CD4-positive, alpha-beta T cell (primary cell): ENCODE measurements at regions not wholly inside any gene's neighbourhood (a gene's known extent, or its start where the extent isn't known, plus 50 kb on each side); places are given as distances from the start of the nearest gene placed in this dataset.

Source experiments
- ATAC-seq: fragments of 200-7000 bp; cut with Tn5 transposase; one replicate; pipeline ENCODE4 v1.10.0; 2022; ENCODE audit warnings: mild to moderate bottlenecking; ENCODE audit not compliant: poor library complexity
- CTCF ChIA-PET: fragments of 350-600 bp; sonication (Branson Sonifier 250); formaldehyde crosslinking; loops from one replicate; lab custom pipeline; 2021; ENCODE audit warnings: antibody characterized with exemption, inconsistent platforms; lab: Charles Lee
- POLR2A ChIA-PET: fragments of 350-600 bp; sonication (Branson Sonifier 250); formaldehyde crosslinking; loops from one replicate; lab custom pipeline; 2021; ENCODE audit warnings: antibody characterized with exemption, inconsistent platforms; lab: Charles Lee
- DNase-seq, 14 experiments: peaks; one replicate each; pipeline ENCODE4 v3.0.0-alpha.2; 2013 to 2020; ENCODE audit warnings: mixed read lengths in 2 of 14
- H3K27ac ChIP-seq, 2 donors: one replicate each; pipeline versions ENCODE4 v1.5.1 to v1.7.0; 2013; ENCODE audit warnings: low read length in 2 of 2, low read depth in 1 of 2, mild to moderate bottlenecking in 1 of 2
- H3K27me3 ChIP-seq, 2 experiments: 1 replicate in 1 of 2; 2 replicates in 1 of 2; pipeline versions ENCODE4 v1.6.1 to v1.7.0; 2013; ENCODE audit warnings: low read length in 2 of 2, control low read depth in 1 of 2, mild to moderate bottlenecking in 1 of 2, moderate library complexity in 1 of 2; ENCODE audit not compliant: insufficient read depth in 2 of 2, control insufficient read depth in 1 of 2
- H3K36me3 ChIP-seq: one replicate; pipeline ENCODE4 v1.6.1; 2013; ENCODE audit warnings: low read length, control low read depth; ENCODE audit not compliant: insufficient read depth
- H3K4me1 ChIP-seq: one replicate; pipeline ENCODE4 v1.6.1; 2013; ENCODE audit warnings: low read length, control low read depth; ENCODE audit not compliant: insufficient read depth
- H3K4me3 ChIP-seq: one replicate; pipeline ENCODE4 v1.5.1; 2013; ENCODE audit warnings: mild to moderate bottlenecking, low read length, moderate library complexity
- H3K9me3 ChIP-seq, 2 experiments: 1 replicate in 1 of 2; 2 replicates in 1 of 2; pipeline versions ENCODE4 v1.6.1 to v1.7.0; 2013; ENCODE audit warnings: low read length in 2 of 2, mild to moderate bottlenecking in 2 of 2, control low read depth in 1 of 2, moderate library complexity in 1 of 2; ENCODE audit not compliant: control insufficient read depth in 1 of 2, insufficient read depth in 1 of 2
- H3K27ac Mint-ChIP-seq: one replicate; pipeline ENCODE4 v1.8.0; 2020; ENCODE audit warnings: mixed read lengths
- H3K27me3 Mint-ChIP-seq: one replicate; pipeline ENCODE4 v1.8.0; 2021; ENCODE audit warnings: mixed read lengths
- H3K36me3 Mint-ChIP-seq: one replicate; pipeline ENCODE4 v1.8.0; 2021; ENCODE audit warnings: low read depth, mixed read lengths
- H3K4me1 Mint-ChIP-seq: one replicate; pipeline ENCODE4 v1.8.0; 2021; ENCODE audit warnings: low read depth, mixed read lengths
- H3K4me3 Mint-ChIP-seq: one replicate; pipeline ENCODE4 v1.8.0; 2020; ENCODE audit warnings: mild to moderate bottlenecking, mixed read lengths
- H3K9me3 Mint-ChIP-seq: one replicate; pipeline ENCODE4 v1.8.0; 2020; ENCODE audit warnings: mixed read lengths
- intact Hi-C, 2 experiments: fragments of 100-400 bp; cut with DNase I in 1 of 2; cut with micrococcal nuclease in 1 of 2; formaldehyde crosslinking; loops; one replicate each; pipeline versions ENCODE4 v1.15.1 to v1.9.0; 2023 to 2025; cut with DNase I, micrococcal nuclease
- TF ChIP-seq, protein P1 (sequence below): fragments of 200-600 bp; IDR thresholded peaks from one replicate; pipeline ENCODE4 v1.8.0; 2022; ENCODE audit warnings: antibody characterized with exemption, mild to moderate bottlenecking

DNA sequence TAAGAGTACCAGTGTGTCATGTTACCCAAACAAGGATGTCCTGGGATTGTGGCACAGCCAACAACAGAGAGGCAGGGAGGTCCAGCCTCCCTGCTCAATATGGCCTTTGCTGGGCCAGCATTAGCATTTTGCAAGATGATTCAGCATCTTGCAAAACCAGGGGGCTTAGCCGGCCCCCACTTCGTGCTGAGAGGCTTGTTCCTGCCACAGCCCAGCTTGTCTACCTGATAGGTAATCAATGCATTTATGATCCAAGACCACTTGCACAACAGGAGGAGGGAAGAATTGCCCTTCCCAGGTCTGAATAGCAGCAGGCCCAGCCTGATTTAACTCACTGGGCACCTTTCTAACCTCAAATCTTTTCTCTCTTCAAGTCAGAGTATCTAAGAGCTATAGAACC is 189.0 kb upstream of the SYT13 start:
- ATAC-seq (no peak), DNase-seq (no peak)
- Histone ChIP-seq H3K36me3 (no peaks in the 10 kb centered on the region), H3K27me3 (no peaks in the 10 kb centered on the region), H3K27ac (no peak overlapping the region), H3K9me3 (no peaks in the 10 kb centered on the region), H3K4me3 (no peak overlapping the region), H3K4me1 (no peaks in the 10 kb centered on the region)
- Mint-ChIP-seq H3K27me3 (peaks cover 14% of the 10 kb centered on the region), H3K27ac (no peak overlapping the region), H3K4me3 (no peak overlapping the region), H3K9me3 (no peaks in the 10 kb centered on the region), H3K36me3 (no peaks in the 10 kb centered on the region), H3K4me1 (no peaks in the 10 kb centered on the region)
- intact Hi-C loops: no loop called here
- POLR2A ChIA-PET: no interaction called here
- CTCF ChIA-PET: no interaction called here
- TF ChIP-seq, protein P1, sequence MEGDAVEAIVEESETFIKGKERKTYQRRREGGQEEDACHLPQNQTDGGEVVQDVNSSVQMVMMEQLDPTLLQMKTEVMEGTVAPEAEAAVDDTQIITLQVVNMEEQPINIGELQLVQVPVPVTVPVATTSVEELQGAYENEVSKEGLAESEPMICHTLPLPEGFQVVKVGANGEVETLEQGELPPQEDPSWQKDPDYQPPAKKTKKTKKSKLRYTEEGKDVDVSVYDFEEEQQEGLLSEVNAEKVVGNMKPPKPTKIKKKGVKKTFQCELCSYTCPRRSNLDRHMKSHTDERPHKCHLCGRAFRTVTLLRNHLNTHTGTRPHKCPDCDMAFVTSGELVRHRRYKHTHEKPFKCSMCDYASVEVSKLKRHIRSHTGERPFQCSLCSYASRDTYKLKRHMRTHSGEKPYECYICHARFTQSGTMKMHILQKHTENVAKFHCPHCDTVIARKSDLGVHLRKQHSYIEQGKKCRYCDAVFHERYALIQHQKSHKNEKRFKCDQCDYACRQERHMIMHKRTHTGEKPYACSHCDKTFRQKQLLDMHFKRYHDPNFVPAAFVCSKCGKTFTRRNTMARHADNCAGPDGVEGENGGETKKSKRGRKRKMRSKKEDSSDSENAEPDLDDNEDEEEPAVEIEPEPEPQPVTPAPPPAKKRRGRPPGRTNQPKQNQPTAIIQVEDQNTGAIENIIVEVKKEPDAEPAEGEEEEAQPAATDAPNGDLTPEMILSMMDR: no peak

DNA sequence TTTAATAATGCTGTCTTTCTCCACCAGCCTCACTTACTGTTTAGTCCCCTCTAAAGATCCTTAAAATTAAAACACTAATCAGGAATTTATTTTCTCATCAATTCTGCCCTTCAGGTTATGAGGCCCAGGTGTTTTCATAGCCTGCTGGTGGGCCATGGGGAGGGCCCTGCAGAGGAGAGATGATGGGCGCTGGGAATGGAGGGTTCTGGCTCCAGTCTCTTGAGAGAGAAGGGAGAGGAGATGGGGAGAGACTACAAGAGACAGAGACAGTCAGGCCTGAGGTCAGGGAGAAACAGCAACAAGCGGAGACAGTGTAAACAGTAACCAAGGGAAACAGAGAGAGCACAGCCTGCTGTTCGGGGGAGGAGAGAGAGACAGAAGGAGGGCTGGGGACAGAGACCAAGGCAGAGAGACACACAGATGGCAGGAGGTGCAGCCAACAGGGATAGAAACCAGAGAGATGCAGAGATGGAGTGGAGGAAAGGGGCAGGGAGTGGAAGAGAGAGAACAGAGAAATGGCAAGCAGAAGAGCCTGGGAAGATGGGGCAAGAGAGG is 187.3 kb upstream of the SYT13 start:
- H3K4me3 Mint-ChIP-seq: no peak overlapping the region
- H3K36me3 ChIP-seq: no peaks in the 10 kb centered on the region
- no peaks in the 10 kb centered on the region for H3K4me1 ChIP-seq
- H3K9me3 Mint-ChIP-seq: no peaks in the 10 kb centered on the region
- H3K27ac ChIP-seq: no peak overlapping the region
- TF ChIP-seq, protein P1: no peak
- no peak overlapping the region for H3K27ac Mint-ChIP-seq
- no peaks in the 10 kb centered on the region for H3K36me3 Mint-ChIP-seq
- no peak for DNase-seq
- H3K27me3 ChIP-seq: no peaks in the 10 kb centered on the region
- H3K4me1 Mint-ChIP-seq: no peaks in the 10 kb centered on the region
- no peak overlapping the region for H3K4me3 ChIP-seq
- intact Hi-C loops: no loop called here
- ChIA-PET POLR2A (no interaction called here), CTCF (no interaction called here)
- no peaks in the 10 kb centered on the region for H3K9me3 ChIP-seq
- ATAC-seq: no peak
- H3K27me3 Mint-ChIP-seq: no peaks in the 10 kb centered on the region

DNA sequence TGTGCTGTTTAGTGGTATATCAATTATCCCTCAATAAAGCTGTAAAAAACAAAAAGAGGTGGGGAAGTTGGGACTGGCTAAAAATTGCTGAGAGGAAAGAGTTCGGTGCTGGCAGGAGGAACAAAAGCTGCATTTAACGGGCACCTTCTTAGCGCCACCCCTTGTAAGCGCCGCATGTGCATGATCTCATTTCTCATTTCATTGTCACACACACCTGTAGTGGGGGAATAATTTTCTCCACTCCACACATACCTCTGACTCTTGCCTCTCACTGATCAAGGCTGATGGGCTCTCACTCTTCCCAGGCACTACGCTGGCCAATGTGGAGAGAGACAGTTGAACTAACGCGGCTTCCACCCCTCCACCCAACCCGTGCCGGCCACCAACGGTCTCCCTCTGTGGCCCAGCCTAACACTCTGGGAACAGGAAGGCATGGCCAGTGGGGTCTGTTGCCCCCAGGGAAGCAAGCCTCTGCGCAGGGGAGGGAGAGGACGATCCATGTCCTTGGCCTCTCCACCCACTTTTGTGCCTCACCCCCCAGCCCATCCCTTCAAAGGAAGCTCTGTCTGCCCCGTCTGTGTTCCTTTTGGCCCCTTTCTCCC is 186.7 kb upstream of the SYT13 start:
- Histone ChIP-seq H3K4me1 (no peaks in the 10 kb centered on the region), H3K27me3 (no peaks in the 10 kb centered on the region), H3K4me3 (no peak overlapping the region), H3K36me3 (no peaks in the 10 kb centered on the region), H3K9me3 (no peaks in the 10 kb centered on the region), H3K27ac (no peak overlapping the region)
- H3K27ac Mint-ChIP-seq: no peak overlapping the region
- H3K27me3 Mint-ChIP-seq: no peaks in the 10 kb centered on the region
- ChIA-PET POLR2A (no interaction called here), CTCF (no interaction called here)
- H3K36me3 Mint-ChIP-seq: no peaks in the 10 kb centered on the region
- H3K4me3 Mint-ChIP-seq: no peak overlapping the region
- DNase-seq: no peak
- TF ChIP-seq, protein P1: no peak
- intact Hi-C loops: no loop called here
- H3K4me1 Mint-ChIP-seq: no peaks in the 10 kb centered on the region
- ATAC-seq: no peak
- no peaks in the 10 kb centered on the region for H3K9me3 Mint-ChIP-seq
